Natural killer cell (primary cell): ENCODE measurements at regions not wholly inside any gene's neighbourhood (a gene's known extent, or its start where the extent isn't known, plus 50 kb on each side); places are given as distances from the start of the nearest gene placed in this dataset.
"Not testable (repeated sequence)": the region's sequence is repeated elsewhere in the genome, so short reads cannot be mapped to it uniquely, and the experiment has no call there.

Experiments
- ATAC-seq, 3 donors: fragments of 150-1000 bp in 2 of 3; fragments of 200-7000 bp in 1 of 3; cut with Tn5 transposase; 1 replicate in 1 of 3; 2 replicates in 2 of 3; pipeline ENCODE4 v1.10.0; 2021; ENCODE audit warnings: mild to moderate bottlenecking in 2 of 3, moderate library complexity in 2 of 3
- DNase-seq, 2 donors: peaks; one replicate each; pipeline versions ENCODE4 v3.0.0 to v3.0.0-alpha.2; 2013 to 2021; ENCODE audit warnings: mixed read lengths in 1 of 2
- H3K27ac ChIP-seq: one replicate; pipeline ENCODE4 v1.5.1; 2013; ENCODE audit warnings: mild to moderate bottlenecking, low read length
- H3K27me3 ChIP-seq: one replicate; pipeline ENCODE4 v1.6.1; 2013; ENCODE audit warnings: low read length; ENCODE audit not compliant: control insufficient read depth, insufficient read depth
- H3K36me3 ChIP-seq: one replicate; pipeline ENCODE4 v1.6.1; 2013; ENCODE audit warnings: low read length; ENCODE audit not compliant: control insufficient read depth, insufficient read depth
- H3K4me1 ChIP-seq: one replicate; pipeline ENCODE4 v1.6.1; 2013; ENCODE audit warnings: low read length; ENCODE audit not compliant: control insufficient read depth, insufficient read depth
- H3K4me3 ChIP-seq: one replicate; pipeline ENCODE4 v1.5.1; 2013; ENCODE audit warnings: low read length
- H3K9me3 ChIP-seq: one replicate; pipeline ENCODE4 v1.6.1; 2013; ENCODE audit warnings: low read length; ENCODE audit not compliant: control insufficient read depth, insufficient read depth
- H3K27ac Mint-ChIP-seq, 2 donors: one replicate each; pipeline ENCODE4 v1.8.0; 2022; ENCODE audit warnings: mild to moderate bottlenecking in 2 of 2, mixed read lengths in 2 of 2, moderate library complexity in 1 of 2
- H3K27me3 Mint-ChIP-seq, 2 donors: one replicate each; pipeline ENCODE4 v1.8.0; 2022; ENCODE audit warnings: low read depth in 2 of 2, mixed read lengths in 2 of 2
- H3K36me3 Mint-ChIP-seq: one replicate; pipeline ENCODE4 v1.8.0; 2022; ENCODE audit warnings: mixed read lengths
- H3K4me1 Mint-ChIP-seq, 2 donors: one replicate each; pipeline ENCODE4 v1.8.0; 2022; ENCODE audit warnings: mixed read lengths in 2 of 2
- H3K4me3 Mint-ChIP-seq: one replicate; pipeline ENCODE4 v1.8.0; 2022; ENCODE audit warnings: mild to moderate bottlenecking, moderate library complexity, mixed read lengths
- H3K9me3 Mint-ChIP-seq, 2 donors: one replicate each; pipeline ENCODE4 v1.8.0; 2022; ENCODE audit warnings: mixed read lengths in 2 of 2
- WGBS: methylation state at CpG from one replicate; pipeline ENCODE4 v1.1.7; 2013; ENCODE audit warnings: missing lambda C conversion rate; ENCODE audit not compliant: insufficient coverage; 5-methylcytosine and 5-hydroxymethylcytosine counted together
- intact Hi-C: fragments of 100-400 bp; cut with micrococcal nuclease; formaldehyde crosslinking; loops from one replicate; pipeline ENCODE4 v1.14.2; 2022
- TF ChIP-seq, protein P1 (sequence below): fragments of 200-600 bp; IDR thresholded peaks from one replicate; pipeline ENCODE4 v1.8.0; 2022; ENCODE audit warnings: antibody characterized with exemption

DNA sequence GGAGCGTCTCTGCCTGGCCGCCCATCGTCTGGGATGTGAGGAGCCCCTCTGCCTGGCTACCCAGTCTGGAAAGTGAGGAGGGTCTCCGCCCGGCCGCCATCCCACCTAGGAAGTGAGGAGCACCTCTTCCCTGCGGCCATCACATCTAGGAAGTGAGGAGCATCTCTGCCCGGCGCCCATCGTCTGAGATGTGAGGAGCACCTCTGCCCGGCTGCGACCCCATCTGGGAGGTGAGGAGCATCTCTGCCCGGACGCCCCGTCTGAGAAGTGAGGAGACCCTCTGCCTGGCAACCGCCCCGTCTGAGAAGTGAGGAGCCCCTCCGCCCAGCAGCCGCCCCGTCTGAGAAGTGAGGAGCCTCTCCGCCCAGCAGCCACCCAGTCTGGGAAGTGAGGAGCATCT lies 84.5 kb downstream of the IDS start:
- H3K4me3 ChIP-seq, H3K9me3 ChIP-seq, H3K27me3 ChIP-seq, H3K4me3 Mint-ChIP-seq, intact Hi-C loops, H3K4me1 ChIP-seq, H3K36me3 Mint-ChIP-seq, H3K27ac Mint-ChIP-seq, DNase-seq, H3K4me1 Mint-ChIP-seq, H3K9me3 Mint-ChIP-seq, H3K36me3 ChIP-seq, H3K27ac ChIP-seq, ATAC-seq: not testable (repeated sequence)
- peaks cover 3 to 14% of the 10 kb centered on the region in 2 donors for H3K27me3 Mint-ChIP-seq
- 86% methylated on average over 4 of the region's 21 CpGs for WGBS

DNA sequence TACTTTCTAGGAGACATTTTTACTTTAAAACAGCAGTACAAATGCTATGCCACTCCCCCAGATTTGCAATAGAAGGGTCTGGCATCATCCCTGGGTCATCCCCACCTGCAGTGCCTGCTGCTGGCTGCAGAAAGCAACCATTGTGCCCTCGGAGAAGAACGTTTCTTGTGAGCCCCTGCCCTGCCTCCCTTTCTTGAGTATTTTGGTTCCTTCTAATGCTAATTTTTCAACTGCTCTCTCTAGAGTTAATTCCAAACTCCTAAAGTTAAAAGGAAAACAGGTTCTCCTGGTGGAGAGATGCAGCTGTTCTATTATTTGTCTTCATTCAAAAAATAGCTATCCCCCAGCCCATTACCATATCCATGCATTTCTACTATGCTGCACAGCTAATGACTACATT lies 107.1 kb downstream of the IDS start:
- H3K4me1 ChIP-seq, result no peaks in the 10 kb centered on the region
- TF ChIP-seq, protein P1, sequence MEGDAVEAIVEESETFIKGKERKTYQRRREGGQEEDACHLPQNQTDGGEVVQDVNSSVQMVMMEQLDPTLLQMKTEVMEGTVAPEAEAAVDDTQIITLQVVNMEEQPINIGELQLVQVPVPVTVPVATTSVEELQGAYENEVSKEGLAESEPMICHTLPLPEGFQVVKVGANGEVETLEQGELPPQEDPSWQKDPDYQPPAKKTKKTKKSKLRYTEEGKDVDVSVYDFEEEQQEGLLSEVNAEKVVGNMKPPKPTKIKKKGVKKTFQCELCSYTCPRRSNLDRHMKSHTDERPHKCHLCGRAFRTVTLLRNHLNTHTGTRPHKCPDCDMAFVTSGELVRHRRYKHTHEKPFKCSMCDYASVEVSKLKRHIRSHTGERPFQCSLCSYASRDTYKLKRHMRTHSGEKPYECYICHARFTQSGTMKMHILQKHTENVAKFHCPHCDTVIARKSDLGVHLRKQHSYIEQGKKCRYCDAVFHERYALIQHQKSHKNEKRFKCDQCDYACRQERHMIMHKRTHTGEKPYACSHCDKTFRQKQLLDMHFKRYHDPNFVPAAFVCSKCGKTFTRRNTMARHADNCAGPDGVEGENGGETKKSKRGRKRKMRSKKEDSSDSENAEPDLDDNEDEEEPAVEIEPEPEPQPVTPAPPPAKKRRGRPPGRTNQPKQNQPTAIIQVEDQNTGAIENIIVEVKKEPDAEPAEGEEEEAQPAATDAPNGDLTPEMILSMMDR, result no peak
- no peaks in the 10 kb centered on the region for H3K9me3 ChIP-seq
- Mint-ChIP-seq H3K4me3 (no peak overlapping the region), H3K36me3 (no peaks in the 10 kb centered on the region), H3K27me3 (peaks cover 0 to 8% of the 10 kb centered on the region in 2 donors), H3K4me1 (no peaks in the 10 kb centered on the region), H3K27ac (no peak overlapping the region), H3K9me3 (no peaks in the 10 kb centered on the region)
- H3K4me3 ChIP-seq, result no peak overlapping the region
- intact Hi-C loops, result no loop called here
- DNase-seq (no peak), ATAC-seq (no peak)
- WGBS, result 83% methylated on average over 2 of the region's 2 CpGs
- H3K36me3 ChIP-seq, result no peaks in the 10 kb centered on the region
- no peak overlapping the region for H3K27ac ChIP-seq
- H3K27me3 ChIP-seq, result no peaks in the 10 kb centered on the region

DNA sequence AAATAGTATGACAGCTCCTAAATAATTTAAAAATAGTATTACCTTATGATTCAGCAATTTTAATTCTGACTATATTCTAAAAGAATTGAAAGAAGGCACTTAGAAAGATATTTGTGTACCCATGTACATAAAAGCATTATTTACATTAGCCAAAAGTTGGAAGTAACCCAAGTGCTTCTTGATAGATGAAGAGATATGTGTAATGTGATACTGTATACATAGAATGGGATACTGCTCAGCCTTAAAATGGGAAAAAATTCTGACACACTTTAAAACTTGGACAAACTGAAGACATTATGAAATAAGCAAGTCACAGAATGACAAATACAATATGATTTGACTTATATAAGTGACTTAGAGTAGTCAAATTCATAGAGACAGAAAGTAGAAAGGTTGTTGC lies 112.2 kb downstream of the IDS start:
- Mint-ChIP-seq H3K4me1 (no peaks in the 10 kb centered on the region), H3K27me3 (peaks cover 0 to 5% of the 10 kb centered on the region in 2 donors), H3K4me3 (no peak overlapping the region), H3K27ac (no peak overlapping the region), H3K36me3 (no peaks in the 10 kb centered on the region), H3K9me3 (no peaks in the 10 kb centered on the region)
- H3K4me1 ChIP-seq, result no peaks in the 10 kb centered on the region
- no peaks in the 10 kb centered on the region for H3K36me3 ChIP-seq
- TF ChIP-seq, protein P1, result no peak
- no peaks in the 10 kb centered on the region for H3K9me3 ChIP-seq
- ATAC-seq (no peak), DNase-seq (no peak)
- intact Hi-C loops, result no loop called here
- no peak overlapping the region for H3K4me3 ChIP-seq
- H3K27ac ChIP-seq, result no peak overlapping the region
- no peaks in the 10 kb centered on the region for H3K27me3 ChIP-seq

DNA sequence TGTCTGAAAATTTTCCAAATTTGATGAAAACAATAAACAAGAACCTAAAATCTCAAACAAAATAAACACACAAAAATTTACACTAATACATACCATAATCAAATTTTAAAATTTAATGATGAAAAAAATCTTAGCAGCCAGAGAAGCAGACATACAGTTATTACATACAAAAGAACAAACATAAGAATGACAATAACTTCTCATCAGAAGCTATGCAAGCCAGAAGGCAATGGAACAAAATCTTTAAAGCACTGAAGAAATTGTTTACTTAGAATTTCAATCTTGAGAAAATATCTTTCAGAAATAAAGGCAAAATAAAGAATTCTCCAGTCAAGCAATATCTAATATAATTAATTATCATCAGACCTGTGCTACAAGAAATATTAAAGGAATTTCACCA lies 121.3 kb downstream of the IDS start:
- DNase-seq, result no peak
- no peaks in the 10 kb centered on the region for H3K27me3 ChIP-seq
- TF ChIP-seq, protein P1, result no peak
- intact Hi-C loops, result no loop called here
- H3K4me3 ChIP-seq, result no peak overlapping the region
- Mint-ChIP-seq H3K9me3 (peaks cover 0 to 2% of the 10 kb centered on the region in 2 donors), H3K27ac (no peak overlapping the region), H3K4me3 (no peak overlapping the region), H3K27me3 (no peaks in the 10 kb centered on the region), H3K4me1 (no peaks in the 10 kb centered on the region), H3K36me3 (no peaks in the 10 kb centered on the region)
- H3K9me3 ChIP-seq, result no peaks in the 10 kb centered on the region
- H3K36me3 ChIP-seq, result no peaks in the 10 kb centered on the region
- ATAC-seq, result no peak
- H3K27ac ChIP-seq, result no peak overlapping the region
- H3K4me1 ChIP-seq, result no peaks in the 10 kb centered on the region
